SJSA1 (cell line): ENCODE measurements at regions not wholly inside any gene's neighbourhood (a gene's known extent, or its start where the extent isn't known, plus 50 kb on each side); places are given as distances from the start of the nearest gene placed in this dataset.

Experiments
- DNase-seq, 2 experiments: peaks; one replicate each; pipeline ENCODE4 v3.0.0-alpha.2; 2015 to 2020; ENCODE audit warnings: low spot score in 2 of 2, low read depth in 1 of 2
- H3K27ac ChIP-seq: fragments of 250-450 bp; sonication (Bioruptor Pico); 2 replicates; pipeline ENCODE4 v1.5.1; 2020; ENCODE audit warnings: mild to moderate bottlenecking, moderate library complexity
- H3K27me3 ChIP-seq: fragments of 250-450 bp; sonication (Bioruptor Pico); replicated peaks from 2 replicates; pipeline ENCODE4 v1.5.1; 2020; ENCODE audit warnings: mild to moderate bottlenecking, moderate library complexity
- H3K36me3 ChIP-seq: fragments of 250-450 bp; sonication (Bioruptor Pico); 2 replicates; pipeline ENCODE4 v1.5.1; 2020; ENCODE audit warnings: mild to moderate bottlenecking
- H3K4me1 ChIP-seq: fragments of 250-450 bp; sonication (Bioruptor Pico); replicated peaks from 2 replicates; pipeline ENCODE4 v1.6.1; 2021; ENCODE audit warnings: mild to moderate bottlenecking
- H3K4me3 ChIP-seq: fragments of 250-450 bp; sonication (Bioruptor Pico); 2 replicates; pipeline ENCODE4 v1.5.1; 2020; ENCODE audit warnings: mild to moderate bottlenecking
- H3K9me3 ChIP-seq: fragments of 250-450 bp; sonication (Bioruptor Pico); replicated peaks from 2 replicates; pipeline ENCODE4 v1.5.1; 2020; ENCODE audit warnings: mild to moderate bottlenecking

DNA sequence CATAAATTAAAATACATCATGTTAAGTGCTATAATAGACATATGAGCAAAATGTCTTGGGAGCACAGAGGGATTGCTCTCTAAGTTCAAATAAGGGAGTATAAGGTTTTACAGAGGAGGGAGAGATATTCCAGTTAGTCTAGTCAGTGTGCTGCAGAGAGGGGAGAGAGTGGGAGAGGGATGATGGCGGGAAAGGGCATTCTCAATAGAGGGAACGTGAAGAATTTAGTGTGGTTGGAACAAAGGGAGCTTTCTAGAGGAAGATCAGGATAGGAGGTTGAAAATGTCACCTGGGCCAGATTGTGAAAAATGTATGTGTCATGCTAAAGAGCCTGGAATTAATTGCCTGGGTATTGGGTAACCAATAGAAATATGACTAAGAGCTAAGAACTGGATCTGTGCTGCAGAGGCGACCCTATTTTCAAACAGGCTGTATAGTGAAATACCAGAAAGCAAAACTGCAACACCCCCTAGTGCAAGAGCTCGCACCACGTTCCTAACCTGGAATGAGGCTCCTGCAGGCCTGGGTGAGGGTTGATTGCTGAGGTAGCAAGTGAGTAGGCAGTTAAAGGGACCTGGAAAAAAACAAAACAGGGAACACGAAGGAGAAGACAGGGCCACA is 791.8 kb upstream of the C9orf72 start:
- H3K9me3 ChIP-seq = no peaks in the 10 kb centered on the region
- no peaks in the 10 kb centered on the region for H3K27me3 ChIP-seq
- H3K36me3 ChIP-seq = no peaks in the 10 kb centered on the region
- no peak overlapping the region for H3K4me3 ChIP-seq
- no peak for DNase-seq
- no peaks in the 10 kb centered on the region for H3K4me1 ChIP-seq
- no peak overlapping the region for H3K27ac ChIP-seq

GRCh38 chr9:28365728-28366127 is 792.4 kb upstream of the C9orf72 start:
- Histone ChIP-seq H3K9me3 (no peaks in the 10 kb centered on the region), H3K4me3 (no peak overlapping the region), H3K36me3 (no peaks in the 10 kb centered on the region), H3K4me1 (no peaks in the 10 kb centered on the region), H3K27me3 (no peaks in the 10 kb centered on the region), H3K27ac (no peak overlapping the region)
- DNase-seq = no peak

- H3K27ac ChIP-seq = no peak overlapping the region
- H3K36me3 ChIP-seq = no peaks in the 10 kb centered on the region
- H3K9me3 ChIP-seq = no peaks in the 10 kb centered on the region
- no peak overlapping the region for H3K4me3 ChIP-seq
- no peak for DNase-seq
- H3K4me1 ChIP-seq = no peaks in the 10 kb centered on the region
- no peaks in the 10 kb centered on the region for H3K27me3 ChIP-seq
Observed at GRCh38 chr9:28378231-28378630, 805.0 kb upstream of the C9orf72 start.

GRCh38 chr9:28379082-28379481 is 805.8 kb upstream of the C9orf72 start:
- no peaks in the 10 kb centered on the region for H3K4me1 ChIP-seq
- H3K36me3 ChIP-seq = no peaks in the 10 kb centered on the region
- H3K9me3 ChIP-seq = no peaks in the 10 kb centered on the region
- no peak overlapping the region for H3K27ac ChIP-seq
- H3K27me3 ChIP-seq = no peaks in the 10 kb centered on the region
- DNase-seq = no peak
- no peak overlapping the region for H3K4me3 ChIP-seq

GRCh38 chr9:28389411-28389810 is 816.1 kb upstream of the C9orf72 start:
- H3K27ac ChIP-seq = no peak overlapping the region
- no peaks in the 10 kb centered on the region for H3K4me1 ChIP-seq
- no peaks in the 10 kb centered on the region for H3K36me3 ChIP-seq
- H3K27me3 ChIP-seq = no peaks in the 10 kb centered on the region
- H3K9me3 ChIP-seq = no peaks in the 10 kb centered on the region
- DNase-seq = no peak
- no peak overlapping the region for H3K4me3 ChIP-seq

DNA sequence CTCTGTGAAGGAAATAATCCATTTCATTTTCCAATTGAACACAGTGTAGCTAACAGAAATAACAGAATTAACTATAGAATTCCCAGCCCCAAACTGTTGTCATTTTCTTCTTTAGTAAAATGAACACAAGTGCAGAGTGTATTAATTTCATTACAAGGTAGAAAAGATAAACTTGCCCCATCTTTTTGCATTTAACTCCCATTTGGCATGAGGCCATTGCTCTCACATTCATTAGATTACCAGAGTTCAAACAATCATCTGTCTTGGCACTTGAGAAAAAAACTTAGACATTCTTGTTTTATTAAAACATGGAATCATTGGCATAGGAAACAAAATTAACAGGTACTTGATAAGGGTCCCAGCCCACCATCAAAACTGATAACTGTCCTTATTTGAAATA is 821.5 kb upstream of the C9orf72 start:
- H3K27ac ChIP-seq = no peak overlapping the region
- no peaks in the 10 kb centered on the region for H3K36me3 ChIP-seq
- no peak overlapping the region for H3K4me3 ChIP-seq
- no peaks in the 10 kb centered on the region for H3K9me3 ChIP-seq
- H3K27me3 ChIP-seq = no peaks in the 10 kb centered on the region
- no peak for DNase-seq
- no peaks in the 10 kb centered on the region for H3K4me1 ChIP-seq

GRCh38 chr9:28396058-28396457 is 822.8 kb upstream of the C9orf72 start:
- Histone ChIP-seq H3K27ac (no peak overlapping the region), H3K4me1 (no peaks in the 10 kb centered on the region), H3K9me3 (no peaks in the 10 kb centered on the region), H3K36me3 (no peaks in the 10 kb centered on the region), H3K4me3 (no peak overlapping the region), H3K27me3 (no peaks in the 10 kb centered on the region)
- DNase-seq = no peak

- Histone ChIP-seq H3K36me3 (no peaks in the 10 kb centered on the region), H3K27ac (no peak overlapping the region)
Observed at GRCh38 chr9:28407351-28407750, 834.1 kb upstream of the C9orf72 start.

DNA sequence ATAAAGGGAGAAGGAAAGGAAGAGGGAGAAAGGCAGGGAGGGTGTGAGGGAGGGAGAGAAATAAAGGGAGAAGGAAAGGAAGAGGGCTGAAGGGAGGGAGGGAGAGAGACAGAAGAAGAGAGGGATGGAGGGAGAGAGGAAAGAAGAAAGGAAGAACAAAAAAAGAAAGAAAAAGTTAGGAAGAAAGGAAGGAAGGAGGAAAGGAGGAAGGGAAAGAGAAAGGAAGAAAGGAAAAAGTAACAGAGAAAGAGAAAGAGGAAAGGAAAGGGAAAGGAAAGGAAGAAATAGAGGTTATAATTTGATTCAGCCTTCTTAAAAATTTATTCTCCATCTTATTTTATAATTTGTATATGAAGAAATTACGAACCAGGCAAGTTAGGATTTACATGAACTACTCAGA is 836.6 kb upstream of the C9orf72 start:
- no peaks in the 10 kb centered on the region for H3K9me3 ChIP-seq
- no peaks in the 10 kb centered on the region for H3K4me1 ChIP-seq
- no peak for DNase-seq
- no peaks in the 10 kb centered on the region for H3K27me3 ChIP-seq
- H3K36me3 ChIP-seq = no peaks in the 10 kb centered on the region
- H3K27ac ChIP-seq = no peak overlapping the region
- H3K4me3 ChIP-seq = no peak overlapping the region

More at GRCh38 chr9:28407351-28407750, 834.1 kb upstream of the C9orf72 start:
- no peak for DNase-seq
- no peaks in the 10 kb centered on the region for H3K4me1 ChIP-seq
- no peaks in the 10 kb centered on the region for H3K27me3 ChIP-seq
- no peaks in the 10 kb centered on the region for H3K9me3 ChIP-seq
- H3K4me3 ChIP-seq = no peak overlapping the region

- Histone ChIP-seq H3K4me1 (no peaks in the 10 kb centered on the region), H3K36me3 (no peaks in the 10 kb centered on the region), H3K27me3 (no peaks in the 10 kb centered on the region), H3K9me3 (no peaks in the 10 kb centered on the region), H3K27ac (no peak overlapping the region), H3K4me3 (no peak overlapping the region)
- no peak for DNase-seq
Observed at GRCh38 chr9:28410411-28410810, 837.1 kb upstream of the C9orf72 start.

DNA sequence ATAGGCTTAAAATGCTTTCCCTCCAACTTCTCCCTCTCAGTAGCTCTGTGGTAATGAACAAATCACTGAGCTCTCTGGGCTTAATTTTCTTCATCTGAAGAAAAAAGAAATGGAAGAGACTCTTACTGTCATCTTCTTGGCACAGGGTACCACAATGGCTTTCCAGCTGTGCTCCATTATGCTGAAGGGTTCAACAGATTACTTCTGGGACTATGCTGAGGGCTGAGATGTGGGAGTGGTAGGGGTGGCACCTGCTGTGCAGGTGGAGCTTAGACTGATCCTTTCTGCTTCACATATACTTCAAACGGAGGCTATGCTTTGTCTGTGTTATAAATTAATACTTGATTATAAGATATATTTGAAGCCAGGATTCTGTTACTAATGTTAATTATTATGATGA is 840.2 kb upstream of the C9orf72 start:
- no peaks in the 10 kb centered on the region for H3K27me3 ChIP-seq
- no peak overlapping the region for H3K27ac ChIP-seq
- no peaks in the 10 kb centered on the region for H3K36me3 ChIP-seq
- no peak for DNase-seq
- H3K4me3 ChIP-seq = no peak overlapping the region
- H3K4me1 ChIP-seq = no peaks in the 10 kb centered on the region
- H3K9me3 ChIP-seq = no peaks in the 10 kb centered on the region

GRCh38 chr9:28423255-28423654 is 850.0 kb upstream of the C9orf72 start:
- Histone ChIP-seq H3K36me3 (no peaks in the 10 kb centered on the region), H3K9me3 (no peaks in the 10 kb centered on the region), H3K27ac (no peak overlapping the region), H3K4me3 (no peak overlapping the region), H3K27me3 (no peaks in the 10 kb centered on the region), H3K4me1 (no peaks in the 10 kb centered on the region)
- no peak for DNase-seq

- no peak overlapping the region for H3K4me3 ChIP-seq
- H3K27me3 ChIP-seq = no peaks in the 10 kb centered on the region
- no peak for DNase-seq
- H3K9me3 ChIP-seq = no peaks in the 10 kb centered on the region
- H3K4me1 ChIP-seq = no peaks in the 10 kb centered on the region
- no peak overlapping the region for H3K27ac ChIP-seq
- H3K36me3 ChIP-seq = no peaks in the 10 kb centered on the region
Observed at GRCh38 chr9:28435456-28435855, 862.2 kb upstream of the C9orf72 start.

DNA sequence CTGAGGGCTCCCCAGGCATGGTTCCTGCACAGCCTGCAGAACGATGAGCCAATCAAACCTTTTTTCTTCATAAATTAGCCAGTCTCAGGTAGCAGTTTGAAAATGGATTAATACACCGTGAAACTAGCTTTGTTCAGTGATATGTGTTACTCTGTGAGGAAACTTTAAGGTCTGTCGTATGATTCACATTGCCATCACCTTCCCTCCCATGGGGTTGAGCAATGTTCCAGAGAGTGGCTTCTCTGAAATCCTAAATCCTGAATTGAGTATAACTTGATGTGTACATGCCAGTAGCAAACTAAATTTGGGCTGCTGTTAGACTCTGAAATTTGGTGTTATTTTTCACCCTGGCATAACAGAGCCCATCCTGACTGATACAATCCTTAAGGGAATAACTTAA is 866.4 kb upstream of the C9orf72 start:
- no peaks in the 10 kb centered on the region for H3K4me1 ChIP-seq
- H3K4me3 ChIP-seq = no peak overlapping the region
- DNase-seq = no peak
- H3K27me3 ChIP-seq = no peaks in the 10 kb centered on the region
- no peaks in the 10 kb centered on the region for H3K36me3 ChIP-seq
- H3K27ac ChIP-seq = no peak overlapping the region
- no peaks in the 10 kb centered on the region for H3K9me3 ChIP-seq

GRCh38 chr9:28443461-28443860 is 870.2 kb upstream of the C9orf72 start:
- Histone ChIP-seq H3K4me3 (no peak overlapping the region), H3K27ac (no peak overlapping the region), H3K36me3 (no peaks in the 10 kb centered on the region), H3K4me1 (no peaks in the 10 kb centered on the region), H3K27me3 (no peaks in the 10 kb centered on the region), H3K9me3 (no peaks in the 10 kb centered on the region)
- no peak for DNase-seq
